HG02852 (cell line): ENCODE measurements at regions not wholly inside any gene's neighbourhood (a gene's known extent, or its start where the extent isn't known, plus 50 kb on each side); places are given as distances from the start of the nearest gene placed in this dataset.
"Not testable (repeated sequence)": the region's sequence is repeated elsewhere in the genome, so short reads cannot be mapped to it uniquely, and the experiment has no call there.

Source experiments
- ATAC-seq: cut with Tn5 transposase; IDR thresholded peaks from one replicate; pipeline ENCODE4 v1.9.1; 2021; ENCODE audit warnings: mild to moderate bottlenecking, moderate library complexity; ENCODE audit not compliant: unreplicated experiment

GRCh38 chr1:120240181-120240580 is 63.9 kb upstream of the SEC22B start:
- ATAC-seq: not testable (repeated sequence)

GRCh38 chr1:120239351-120239750 is 63.0 kb upstream of the SEC22B start:
- ATAC-seq: not testable (repeated sequence)

GRCh38 chr1:120238867-120239266 is 62.5 kb upstream of the SEC22B start:
- ATAC-seq: not testable (repeated sequence)

- not testable (repeated sequence) for ATAC-seq
Measured at GRCh38 chr1:120233661-120234018, 57.3 kb upstream of the SEC22B start.

GRCh38 chr1:120232834-120233660 is 56.7 kb upstream of the SEC22B start:
- peak; percentile 50 for ATAC-seq

- not testable (repeated sequence) for ATAC-seq
Measured at GRCh38 chr1:120229835-120230234, 53.5 kb upstream of the SEC22B start.
